Transverse colon (tissue), 4 donors: ENCODE measurements at regions not wholly inside any gene's neighbourhood (a gene's known extent, or its start where the extent isn't known, plus 50 kb on each side); places are given as distances from the start of the nearest gene placed in this dataset.

Experiments
- DNase-seq: peaks from one replicate; pipeline ENCODE4 v3.0.0-alpha.2; 2019
- H3K27ac ChIP-seq, 4 donors: fragments of 200-600 bp; sonication (generic); 2 replicates each; pipeline ENCODE4 v1.5.1; 2016 to 2018; ENCODE audit warnings: inconsistent platforms in 4 of 4
- H3K27me3 ChIP-seq: fragments of 200-600 bp; sonication (generic); 2 replicates; pipeline ENCODE4 v1.5.1; 2017; ENCODE audit warnings: inconsistent platforms
- H3K36me3 ChIP-seq, 4 donors: fragments of 200-600 bp; sonication (generic); 2 replicates each; pipeline ENCODE4 v1.5.1; 2017 to 2019; ENCODE audit warnings: inconsistent platforms in 4 of 4
- H3K4me1 ChIP-seq, 4 donors: fragments of 200-600 bp; sonication (generic); 2 replicates each; pipeline ENCODE4 v1.5.1; 2017 to 2020; ENCODE audit warnings: inconsistent platforms in 4 of 4
- H3K4me3 ChIP-seq, 4 donors: fragments of 200-600 bp; sonication (generic); 1 replicate in 1 of 4; 2 replicates in 3 of 4; pipeline versions ENCODE4 v1.5.1 to v1.6.1; 2017 to 2019; ENCODE audit warnings: inconsistent platforms in 4 of 4
- H3K9me3 ChIP-seq, 2 donors: fragments of 200-600 bp; sonication (generic); 2 replicates each; pipeline ENCODE4 v1.5.1; 2017 to 2019; ENCODE audit warnings: inconsistent platforms in 2 of 2
- CTCF ChIP-seq, 5 experiments: fragments of 200-600 bp in 3 of 5; fragments of 450-650 bp in 2 of 5; sonication (generic) in 3 of 5; IDR thresholded peaks; 1 replicate in 2 of 5; 2 replicates in 3 of 5; pipeline ENCODE4 v1.5.1; 2016 to 2017; ENCODE audit warnings: antibody characterized with exemption in 5 of 5, inconsistent platforms in 3 of 5, mild to moderate bottlenecking in 2 of 5, moderate library complexity in 1 of 5
- EP300 ChIP-seq: sonication (generic); formaldehyde crosslinking; IDR thresholded peaks from one replicate; pipeline ENCODE4 v1.6.1; 2017; ENCODE audit warnings: antibody characterized with exemption, low read depth
- POLR2A ChIP-seq: fragments of 450-650 bp; IDR thresholded peaks from one replicate; pipeline ENCODE4 v1.6.1; 2016; ENCODE audit warnings: antibody characterized with exemption, mild to moderate bottlenecking, moderate library complexity
- POLR2AphosphoS5 ChIP-seq, 3 donors: sonication (generic); formaldehyde crosslinking; IDR thresholded peaks; one replicate each; pipeline ENCODE4 v1.6.1; 2016; ENCODE audit warnings: antibody characterized with exemption in 3 of 3
- WGBS, 2 donors: methylation state at CpG; one replicate each; pipeline ENCODE4 v1.1.5; 2018; ENCODE audit warnings: low coverage in 1 of 2; 5-methylcytosine and 5-hydroxymethylcytosine counted together
- in situ Hi-C, 4 donors: fragments of 200-750 bp; cut with MboI; loops; one replicate each; pipeline versions ENCODE4 v1.15.0 to v1.15.1; 2017; ENCODE audit warnings: low sequenced_read_pairs in 3 of 4, low pct_ligation_motif_present in 1 of 4, low pct_unique_long_range_greater_than_20kb in 1 of 4
- intact Hi-C: fragments of 100-400 bp; cut with DNase I; formaldehyde crosslinking; loops from one replicate; pipeline ENCODE4 v1.15.1; 2023; ENCODE audit warnings: low total_unique reads

DNA sequence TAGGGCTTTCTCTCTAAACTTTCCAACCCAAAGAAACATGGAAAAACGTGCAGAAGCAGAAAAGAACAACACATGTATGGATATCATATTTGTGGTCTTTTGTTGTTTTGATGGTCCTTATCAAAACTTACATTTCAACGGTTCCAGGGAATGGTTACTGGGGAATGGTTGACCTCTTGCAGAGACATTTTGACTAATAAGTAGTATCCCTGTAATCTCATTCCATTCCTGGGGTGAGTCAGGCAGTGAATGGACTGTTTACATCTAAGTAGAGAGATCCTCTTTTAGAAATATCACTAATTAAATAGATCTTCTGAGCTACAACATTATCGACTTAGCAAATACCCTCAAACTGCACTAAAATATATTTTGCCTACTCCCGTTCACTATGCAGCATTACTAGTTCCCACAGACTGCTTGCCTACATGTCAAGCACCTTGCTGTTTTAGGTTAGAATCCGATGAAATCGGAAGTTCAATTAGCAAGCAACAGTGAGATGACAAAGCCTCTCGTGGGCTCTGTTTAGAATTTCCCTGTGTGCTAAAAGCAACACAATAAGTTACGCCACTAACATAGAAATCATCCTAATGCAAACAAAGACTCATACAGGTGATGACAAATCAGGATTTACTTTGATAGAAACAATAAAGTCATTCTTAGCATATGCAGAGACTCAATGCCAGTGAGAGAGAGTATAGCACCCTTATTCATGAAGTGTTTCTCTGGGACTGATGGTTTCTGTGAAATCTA, 797.7 kb upstream of the ARGLU1 start:
- H3K27me3 ChIP-seq, result no peaks in the 10 kb centered on the region
- DNase-seq, result no peak
- no peak overlapping the region for H3K4me3 ChIP-seq
- H3K9me3 ChIP-seq, result no peaks in the 10 kb centered on the region
- H3K27ac ChIP-seq, result no peak overlapping the region
- intact Hi-C loops, result no loop called here
- in situ Hi-C loops, result no loop called here
- no peaks in the 10 kb centered on the region for H3K4me1 ChIP-seq
- 69 to 70% methylated on average over 8 of the region's 8 CpGs for WGBS, 2 donors
- H3K36me3 ChIP-seq, result no peaks in the 10 kb centered on the region
- TF ChIP-seq EP300 (no peak), POLR2A (no peak)

DNA sequence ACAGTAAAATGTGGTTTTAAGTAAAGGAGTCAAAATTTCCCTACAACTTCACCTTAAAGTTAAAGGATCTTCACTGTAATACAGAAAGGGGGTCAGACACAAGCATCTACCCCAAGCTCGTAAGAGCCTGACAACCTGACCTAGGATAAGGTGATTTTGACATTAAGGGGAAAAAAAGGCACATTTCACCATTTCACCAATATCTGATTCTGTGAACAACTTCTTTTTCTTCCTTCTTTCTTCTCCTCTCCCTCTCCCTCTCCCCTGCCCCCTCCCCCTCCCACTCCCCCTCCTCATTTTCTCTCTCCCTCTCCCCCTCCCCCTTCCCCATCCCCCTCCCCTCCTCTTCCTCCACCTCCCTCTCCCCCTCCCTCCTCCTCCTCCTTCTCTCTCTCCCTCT, 796.7 kb upstream of the ARGLU1 start:
- Histone ChIP-seq H3K4me1 (no peaks in the 10 kb centered on the region), H3K9me3 (no peaks in the 10 kb centered on the region), H3K27me3 (no peaks in the 10 kb centered on the region), H3K27ac (no peak overlapping the region), H3K36me3 (no peaks in the 10 kb centered on the region), H3K4me3 (no peak overlapping the region)
- DNase-seq, result no peak
- intact Hi-C loops (no loop called here), in situ Hi-C loops (no loop called here)
- WGBS, 2 donors, result 73% methylated on average over 1 of the region's 1 CpG; no CpG with 5 or more reads in 1 of the 2 donors
- TF ChIP-seq EP300 (no peak), CTCF (IDR thresholded peaks at IDR 0.05) (no peak), POLR2A (no peak), POLR2AphosphoS5 (IDR thresholded peaks at IDR 0.05) (no peak)

DNA sequence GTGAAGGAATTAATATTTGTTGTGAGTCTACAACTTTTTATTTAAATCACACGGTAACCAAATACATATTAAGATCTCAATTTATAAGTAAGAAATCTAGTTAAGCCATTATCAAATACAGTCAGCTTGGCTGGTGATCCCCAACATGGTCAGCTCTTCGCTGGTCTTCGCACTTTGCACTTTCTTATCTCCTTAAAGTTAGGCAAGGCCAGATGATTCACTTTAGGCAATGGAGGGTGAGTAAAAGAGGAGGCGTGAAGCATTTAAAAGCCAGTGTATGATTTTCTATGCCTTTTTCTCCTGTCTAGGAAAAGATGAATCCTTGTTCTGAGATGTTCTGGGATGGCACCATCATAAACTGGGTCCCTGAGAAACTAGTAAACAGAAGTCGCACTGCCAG, 793.7 kb upstream of the ARGLU1 start:
- intact Hi-C loops, result no loop called here
- DNase-seq, result no peak
- WGBS, 2 donors, result 53 to 75% methylated on average over 4 to 5 of the region's 5 CpGs

GRCh38 chr13:107360010-107360409, 792.1 kb upstream of the ARGLU1 start:
- Histone ChIP-seq H3K4me3 (no peak overlapping the region), H3K27me3 (no peaks in the 10 kb centered on the region), H3K9me3 (no peaks in the 10 kb centered on the region), H3K27ac (no peak overlapping the region), H3K4me1 (no peaks in the 10 kb centered on the region), H3K36me3 (no peaks in the 10 kb centered on the region)
- TF ChIP-seq EP300, result no peak
- no peak for TF ChIP-seq POLR2AphosphoS5 (IDR thresholded peaks at IDR 0.05)
- TF ChIP-seq CTCF (IDR thresholded peaks at IDR 0.05), result no peak
- TF ChIP-seq POLR2A, result no peak
- intact Hi-C loops, result no loop called here
- 70 to 74% methylated on average over 1 of the region's 1 CpG for WGBS, 2 donors
- in situ Hi-C loops, result no loop called here
- no peak for DNase-seq

More for the DNA sequence above, 793.7 kb upstream of the ARGLU1 start:
- Histone ChIP-seq H3K4me3 (no peak overlapping the region), H3K4me1 (no peaks in the 10 kb centered on the region), H3K36me3 (no peaks in the 10 kb centered on the region), H3K27ac (no peak overlapping the region), H3K9me3 (no peaks in the 10 kb centered on the region), H3K27me3 (no peaks in the 10 kb centered on the region)
- no peak for TF ChIP-seq POLR2AphosphoS5 (IDR thresholded peaks at IDR 0.05)
- no peak for TF ChIP-seq EP300
- TF ChIP-seq CTCF (IDR thresholded peaks at IDR 0.05), result no peak
- TF ChIP-seq POLR2A, result no peak
- in situ Hi-C loops, result no loop called here

GRCh38 chr13:107358866-107359265, 790.9 kb upstream of the ARGLU1 start:
- H3K4me1 ChIP-seq, result no peaks in the 10 kb centered on the region
- no peak overlapping the region for H3K4me3 ChIP-seq
- no peaks in the 10 kb centered on the region for H3K27me3 ChIP-seq
- no peaks in the 10 kb centered on the region for H3K36me3 ChIP-seq
- H3K27ac ChIP-seq, result no peak overlapping the region
- in situ Hi-C loops, result no loop called here
- H3K9me3 ChIP-seq, result no peaks in the 10 kb centered on the region
- TF ChIP-seq POLR2A, result no peak
- no peak for TF ChIP-seq CTCF (IDR thresholded peaks at IDR 0.05)
- TF ChIP-seq EP300, result no peak
- no peak for TF ChIP-seq POLR2AphosphoS5 (IDR thresholded peaks at IDR 0.05)
- DNase-seq, result no peak
- WGBS, 2 donors, result 78 to 83% methylated on average over 1 of the region's 1 CpG
- intact Hi-C loops, result no loop called here
